Prostate gland (tissue), 2 donors: ENCODE measurements at regions not wholly inside any gene's neighbourhood (a gene's known extent, or its start where the extent isn't known, plus 50 kb on each side); places are given as distances from the start of the nearest gene placed in this dataset.

Experiments
- DNase-seq: peaks from one replicate; pipeline ENCODE4 v3.0.0-alpha.2; 2019; ENCODE audit warnings: low spot score
- H3K27ac ChIP-seq, 2 donors: fragments of 200-600 bp; sonication (generic); 2 replicates each; pipeline ENCODE4 v1.5.1; 2017 to 2019
- H3K27me3 ChIP-seq: fragments of 200-600 bp; sonication (generic); replicated peaks from 2 replicates; pipeline ENCODE4 v1.5.1; 2019; ENCODE audit not compliant: insufficient read depth
- H3K36me3 ChIP-seq, 2 donors: fragments of 200-600 bp; sonication (generic); 1 replicate in 1 of 2; 2 replicates in 1 of 2; pipeline versions ENCODE4 v1.5.1 to v1.8.1; 2017 to 2019
- H3K4me1 ChIP-seq: fragments of 200-600 bp; sonication (generic); replicated peaks from 2 replicates; pipeline ENCODE4 v1.5.1; 2019
- H3K4me3 ChIP-seq, 2 donors: fragments of 200-600 bp; sonication (generic); 2 replicates each; pipeline ENCODE4 v1.5.1; 2017 to 2019
- H3K9me3 ChIP-seq: fragments of 200-600 bp; sonication (generic); 2 replicates; pipeline ENCODE4 v1.5.1; 2017
- CTCF ChIP-seq, 4 experiments: fragments of 200-600 bp in 2 of 4; fragments of 450-650 bp in 2 of 4; sonication (generic) in 2 of 4; IDR thresholded peaks; 1 replicate in 3 of 4; 2 replicates in 1 of 4; pipeline ENCODE4 v1.5.1; 2016 to 2019; ENCODE audit warnings: antibody characterized with exemption in 4 of 4, mild to moderate bottlenecking in 2 of 4, moderate library complexity in 2 of 4
- POLR2A ChIP-seq: fragments of 450-650 bp; IDR thresholded peaks from one replicate; pipeline ENCODE4 v1.6.1; 2016; ENCODE audit warnings: antibody characterized with exemption, mild to moderate bottlenecking
- POLR2AphosphoS5 ChIP-seq: sonication (generic); formaldehyde crosslinking; IDR thresholded peaks from one replicate; pipeline ENCODE4 v1.6.1; 2017; ENCODE audit warnings: antibody characterized with exemption
- WGBS: methylation state at CpG from one replicate; pipeline ENCODE4 v1.1.5; 2018; 5-methylcytosine and 5-hydroxymethylcytosine counted together
- intact Hi-C: fragments of 100-400 bp; cut with DNase I; formaldehyde crosslinking; loops from one replicate; pipeline ENCODE4 v1.14.2; 2022

GRCh38 chr6:137724495-137725211, 142.4 kb upstream of the TNFAIP3 start:
- no peak overlapping the region for H3K4me3 ChIP-seq
- no peaks in the 10 kb centered on the region for H3K36me3 ChIP-seq
- intact Hi-C loops = no loop called here
- WGBS = 82% methylated on average over 10 of the region's 10 CpGs
- no peak for TF ChIP-seq CTCF (IDR thresholded peaks at IDR 0.05)
- TF ChIP-seq POLR2A = no peak
- H3K27ac ChIP-seq = no peak overlapping the region
- no peaks in the 10 kb centered on the region for H3K9me3 ChIP-seq
- no peak for DNase-seq
- peaks cover 2% of the 10 kb centered on the region for H3K4me1 ChIP-seq
- no peaks in the 10 kb centered on the region for H3K27me3 ChIP-seq

GRCh38 chr6:137725949-137726348, 141.1 kb upstream of the TNFAIP3 start:
- DNase-seq = no peak
- H3K27ac ChIP-seq = no peak overlapping the region
- no peak overlapping the region for H3K4me3 ChIP-seq
- no peaks in the 10 kb centered on the region for H3K9me3 ChIP-seq
- H3K27me3 ChIP-seq = no peaks in the 10 kb centered on the region
- no peaks in the 10 kb centered on the region for H3K36me3 ChIP-seq
- WGBS = 92% methylated on average over 2 of the region's 2 CpGs
- peak; percentile 56 for TF ChIP-seq POLR2AphosphoS5
- no peak for TF ChIP-seq POLR2A
- peaks cover 5% of the 10 kb centered on the region for H3K4me1 ChIP-seq
- intact Hi-C loops = no loop called here

GRCh38 chr6:137726582-137726981, 140.5 kb upstream of the TNFAIP3 start:
- Histone ChIP-seq H3K9me3 (no peaks in the 10 kb centered on the region), H3K4me3 (no peak overlapping the region), H3K27ac (no peak overlapping the region), H3K27me3 (no peaks in the 10 kb centered on the region), H3K4me1 (peaks cover 11% of the 10 kb centered on the region), H3K36me3 (no peaks in the 10 kb centered on the region)
- TF ChIP-seq POLR2AphosphoS5 (no peak), POLR2A (no peak), CTCF (IDR thresholded peaks at IDR 0.05) (no peak)
- DNase-seq = no peak
- WGBS = 73% methylated on average over 1 of the region's 1 CpG
- intact Hi-C loops = no loop called here

GRCh38 chr6:137727216-137727765, 139.8 kb upstream of the TNFAIP3 start:
- Histone ChIP-seq H3K4me3 (no peak overlapping the region), H3K9me3 (no peaks in the 10 kb centered on the region), H3K4me1 (peaks cover 13% of the 10 kb centered on the region), H3K27ac (no peak overlapping the region), H3K36me3 (no peaks in the 10 kb centered on the region), H3K27me3 (no peaks in the 10 kb centered on the region)
- intact Hi-C loops = no loop called here
- WGBS = 75% methylated on average over 4 of the region's 4 CpGs
- no peak for DNase-seq
- TF ChIP-seq CTCF (IDR thresholded peaks at IDR 0.05) (no peak), POLR2AphosphoS5 (no peak), POLR2A (no peak)

GRCh38 chr6:137728386-137729349, 138.4 kb upstream of the TNFAIP3 start:
- 25% methylated on average over 6 of the region's 6 CpGs for WGBS

More at GRCh38 chr6:137728386-137729349, 138.4 kb upstream of the TNFAIP3 start:
- intact Hi-C loops = no loop called here
- Histone ChIP-seq H3K4me3 (no peak overlapping the region), H3K27ac (no peak overlapping the region), H3K36me3 (no peaks in the 10 kb centered on the region), H3K9me3 (no peaks in the 10 kb centered on the region), H3K4me1 (peaks cover 11% of the 10 kb centered on the region), H3K27me3 (no peaks in the 10 kb centered on the region)
- peak; percentile 47 for TF ChIP-seq POLR2AphosphoS5
- no peak for TF ChIP-seq CTCF (IDR thresholded peaks at IDR 0.05)
- DNase-seq = peak; percentile 58
